GM21717 (cell line): ENCODE measurements at regions not wholly inside any gene's neighbourhood (a gene's known extent, or its start where the extent isn't known, plus 50 kb on each side); places are given as distances from the start of the nearest gene placed in this dataset.
"Not testable (repeated sequence)": the region's sequence is repeated elsewhere in the genome, so short reads cannot be mapped to it uniquely, and the experiment has no call there.

Source experiments
- ATAC-seq: cut with Tn5 transposase; IDR thresholded peaks from one replicate; pipeline ENCODE4 v1.9.1; 2021; ENCODE audit warnings: mild to moderate bottlenecking, moderate library complexity; ENCODE audit not compliant: unreplicated experiment

GRCh38 chr12:73002504-73002903 lies 730.3 kb downstream of the TRHDE start:
- ATAC-seq = not testable (repeated sequence)

GRCh38 chr12:73009138-73009834 lies 737.1 kb downstream of the TRHDE start:
- ATAC-seq = not testable (repeated sequence)

GRCh38 chr12:73017981-73018380 lies 745.8 kb downstream of the TRHDE start:
- ATAC-seq = no peak

DNA sequence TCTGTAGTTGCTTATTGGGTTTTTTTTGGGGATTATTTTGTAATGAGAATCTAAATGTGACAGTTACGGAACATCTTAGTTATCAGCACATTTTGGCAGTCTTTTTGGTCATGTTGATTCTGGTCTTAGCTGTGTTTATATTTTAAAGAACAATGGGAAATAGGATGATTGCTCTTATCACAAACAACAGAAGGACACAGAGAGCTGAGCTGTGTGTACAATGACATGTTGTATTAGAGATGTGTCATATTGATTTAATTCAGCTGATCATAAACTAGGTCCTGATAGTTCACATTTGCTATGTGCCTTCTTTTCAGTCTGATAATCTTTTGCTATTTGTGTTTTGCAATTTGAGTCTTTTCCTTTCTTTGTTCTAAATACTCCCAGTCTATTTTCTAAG lies 781.7 kb downstream of the TRHDE start:
- no peak for ATAC-seq

DNA sequence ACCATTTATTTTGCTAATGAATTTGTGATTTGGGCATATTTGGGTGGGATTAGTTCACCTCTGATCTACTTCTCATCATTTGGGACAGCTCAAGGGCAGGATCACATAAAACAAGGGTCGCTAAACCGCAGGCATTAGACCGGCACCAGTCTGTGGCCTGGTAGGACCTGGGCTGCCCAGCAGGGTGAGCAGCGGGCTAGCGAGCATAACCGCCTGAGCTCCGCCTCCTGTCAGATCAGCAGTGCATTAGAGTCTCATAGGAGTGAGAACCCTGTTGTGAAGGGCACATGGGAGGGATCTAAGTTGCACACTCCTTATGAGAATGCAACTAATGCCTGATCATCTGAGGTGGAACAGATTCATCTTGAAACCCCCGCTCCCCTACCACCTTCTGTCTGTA lies 785.3 kb downstream of the TRHDE start:
- ATAC-seq = no peak

GRCh38 chr12:73065913-73066312 lies 793.7 kb downstream of the TRHDE start:
- ATAC-seq = no peak

DNA sequence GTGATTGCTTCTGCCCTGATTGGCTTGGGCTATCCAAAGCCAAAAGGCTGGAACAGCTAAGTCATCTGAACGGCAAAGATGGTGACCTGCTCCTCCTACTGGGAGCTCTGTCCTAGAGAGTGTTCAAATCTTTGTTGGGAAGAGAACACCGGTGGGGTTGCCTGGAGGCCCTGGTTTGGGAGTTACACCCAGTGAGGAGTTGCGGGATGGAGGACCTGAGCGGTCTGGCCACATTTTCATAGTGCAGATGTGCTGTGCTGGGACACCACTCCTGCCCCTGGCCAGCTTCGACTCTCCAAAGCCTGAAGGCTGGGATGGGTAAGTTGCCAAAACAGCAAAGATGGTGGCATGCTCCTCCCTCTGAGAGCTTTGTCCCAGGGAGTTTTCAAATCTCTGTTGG lies 795.4 kb downstream of the TRHDE start:
- ATAC-seq = no peak

DNA sequence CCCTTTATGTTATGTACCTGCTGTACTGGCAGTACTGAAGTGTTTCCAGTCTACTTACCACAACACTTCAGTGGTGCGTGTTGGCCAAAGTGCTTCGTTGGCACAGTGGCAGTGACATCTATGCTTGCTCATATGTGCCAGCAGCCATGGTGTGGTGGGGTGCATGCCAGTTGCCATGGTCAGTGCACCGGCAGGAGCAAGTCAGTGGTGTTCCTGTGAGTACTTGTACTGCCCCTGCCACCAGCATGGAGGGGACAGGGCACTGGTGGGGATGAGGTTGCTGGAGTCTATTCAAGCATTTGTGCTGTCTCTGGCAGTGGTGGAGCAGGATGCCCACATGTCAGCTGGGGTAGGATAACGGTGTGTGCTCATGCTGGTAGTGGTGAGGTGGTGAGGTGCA lies 800.0 kb downstream of the TRHDE start:
- no peak for ATAC-seq

DNA sequence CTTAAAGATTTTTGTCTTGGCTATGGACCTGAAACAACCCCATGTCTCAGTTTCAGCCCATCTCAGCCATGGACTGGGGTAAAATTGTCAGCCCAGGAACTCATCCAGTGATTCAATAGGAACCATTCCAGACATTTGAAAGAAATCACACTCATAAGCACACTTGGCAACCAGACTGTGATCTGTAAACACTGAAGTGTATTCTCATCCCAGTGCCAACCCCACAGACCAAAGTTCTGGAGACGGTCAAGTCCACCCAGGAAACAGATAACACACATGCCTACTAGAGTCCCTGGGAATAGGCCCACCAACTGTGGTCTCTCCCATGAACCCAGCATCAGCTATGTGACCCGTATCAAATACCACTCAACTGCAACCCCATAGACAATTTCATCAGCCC lies 804.6 kb downstream of the TRHDE start:
- no peak for ATAC-seq

GRCh38 chr12:73083736-73084135 lies 811.6 kb downstream of the TRHDE start:
- ATAC-seq = no peak

DNA sequence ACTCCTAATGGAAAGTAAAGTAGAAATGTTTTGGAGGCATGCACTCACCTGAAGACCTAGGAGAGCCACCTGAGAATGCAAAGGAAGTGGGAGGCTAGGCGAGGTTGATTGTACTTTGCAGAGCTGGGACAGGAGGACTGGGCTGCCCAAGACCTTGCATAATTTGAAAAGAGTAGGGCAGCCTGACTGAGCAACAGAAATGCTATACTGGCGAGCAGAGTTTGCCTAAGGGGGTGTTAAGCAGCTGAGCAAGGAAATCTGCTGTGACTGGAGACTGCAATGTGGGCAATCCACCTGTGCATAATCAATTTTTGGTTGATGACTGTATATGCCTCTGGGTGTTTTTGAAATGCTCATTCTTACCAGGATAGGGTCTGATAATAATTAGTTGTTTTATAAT lies 834.1 kb downstream of the TRHDE start:
- ATAC-seq = no peak

DNA sequence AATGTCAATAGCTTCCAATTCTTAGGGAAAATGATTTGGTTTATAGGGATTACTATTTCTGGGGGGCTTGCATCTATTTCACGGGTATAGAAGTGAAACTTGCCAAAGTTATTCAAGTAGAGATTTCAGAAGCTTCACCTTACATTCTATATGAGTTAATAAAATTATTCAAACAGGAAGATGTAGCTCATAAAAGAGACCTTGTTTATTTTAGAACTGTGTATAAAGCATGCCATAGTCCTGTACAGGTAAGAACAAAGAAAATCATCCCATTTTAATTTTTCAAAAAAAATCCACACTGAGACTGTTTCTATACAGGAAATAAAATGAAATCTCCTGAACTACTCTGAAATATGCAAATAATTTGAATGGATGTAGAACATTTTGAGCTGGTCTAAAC lies 834.7 kb downstream of the TRHDE start:
- no peak for ATAC-seq

- no peak for ATAC-seq
Measured at GRCh38 chr12:73110816-73111215, 838.6 kb downstream of the TRHDE start.

GRCh38 chr12:73112035-73112816 lies 840.1 kb downstream of the TRHDE start:
- ATAC-seq = no peak

DNA sequence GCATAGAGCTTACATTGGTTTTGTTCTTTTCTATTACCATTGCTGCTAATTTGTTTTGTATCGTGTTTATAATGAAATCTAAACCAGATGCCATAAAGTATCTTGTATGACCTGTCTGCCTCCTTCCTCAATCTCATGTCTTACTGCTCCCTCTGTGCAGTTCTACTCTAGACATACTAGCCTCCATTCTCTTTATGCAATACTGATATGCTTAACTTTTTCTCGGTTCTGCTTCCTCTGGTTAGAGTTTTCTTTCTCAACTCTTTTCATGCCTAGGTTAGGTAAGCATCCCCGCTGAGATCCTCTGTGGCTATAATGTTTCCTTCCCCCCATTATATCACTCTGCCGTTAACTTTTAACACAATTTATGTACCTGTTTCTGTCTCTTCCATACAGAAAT lies 852.3 kb downstream of the TRHDE start:
- no peak for ATAC-seq

- no peak for ATAC-seq
Measured at GRCh38 chr12:73125148-73125547, 853.0 kb downstream of the TRHDE start.

- no peak for ATAC-seq
Measured at GRCh38 chr12:73136386-73136785, 864.2 kb downstream of the TRHDE start.

GRCh38 chr12:73139642-73140041 lies 867.5 kb downstream of the TRHDE start:
- ATAC-seq = not testable (repeated sequence)

- ATAC-seq = no peak
Measured at GRCh38 chr12:73158341-73158740, 886.2 kb downstream of the TRHDE start.

DNA sequence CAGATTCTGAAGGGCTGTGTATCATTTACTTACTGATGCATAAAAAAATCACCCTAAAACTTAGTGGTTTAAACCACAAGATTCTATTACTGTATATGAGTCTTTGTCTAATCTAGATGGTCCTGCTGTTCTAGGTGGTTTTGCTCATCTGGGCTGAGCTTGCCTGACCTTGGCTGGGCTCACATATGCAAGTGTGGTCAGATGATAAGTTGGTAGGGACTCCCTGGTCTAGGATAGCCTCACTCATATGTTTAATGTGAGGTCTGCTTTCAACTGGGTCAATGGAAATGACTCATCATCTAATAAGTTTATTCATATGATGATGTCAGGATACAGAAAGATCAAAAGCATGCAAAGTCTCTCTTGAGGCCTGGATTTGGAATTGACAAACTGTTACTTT lies 887.8 kb downstream of the TRHDE start:
- ATAC-seq = no peak

GRCh38 chr12:73161970-73162369 lies 889.8 kb downstream of the TRHDE start:
- ATAC-seq = no peak

DNA sequence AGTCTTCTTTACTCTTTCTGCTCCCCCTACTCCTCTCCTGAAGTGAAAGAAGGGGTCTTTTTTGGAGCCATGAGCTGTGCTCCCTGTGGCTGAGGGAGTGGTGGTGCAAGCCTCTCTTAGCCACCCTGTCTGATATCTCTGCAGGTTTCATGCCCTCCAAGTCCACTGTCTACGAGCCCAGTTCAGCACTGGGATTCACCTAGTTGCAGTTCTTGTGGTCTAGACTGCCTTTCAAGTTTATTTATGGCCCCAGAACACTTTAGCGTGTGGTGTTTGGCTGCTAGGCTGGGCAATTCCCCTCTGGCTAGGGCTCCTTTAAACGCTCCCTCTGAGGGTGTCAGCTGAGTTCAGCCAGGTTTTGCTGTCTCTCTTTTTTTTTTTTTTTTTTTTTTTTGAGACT lies 908.6 kb downstream of the TRHDE start:
- no peak for ATAC-seq

DNA sequence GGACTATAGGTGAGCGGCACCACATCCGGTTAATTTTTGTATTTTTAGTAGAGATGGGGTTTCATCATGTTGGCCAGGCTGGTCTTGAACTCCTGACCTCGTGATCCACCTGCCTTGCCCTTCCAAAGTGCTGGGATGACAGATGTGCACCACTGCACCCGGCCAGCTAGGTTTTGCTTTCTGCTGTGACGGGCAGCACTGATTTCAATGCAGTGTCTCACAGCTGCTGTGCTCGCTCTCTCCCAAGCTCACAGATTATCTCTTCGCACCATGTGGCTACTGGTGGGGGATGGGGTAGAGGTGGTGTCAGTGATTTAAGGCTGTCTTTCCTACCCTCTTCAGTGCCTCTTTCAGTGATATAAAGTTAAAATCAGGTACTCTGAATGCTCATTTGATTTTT lies 909.1 kb downstream of the TRHDE start:
- ATAC-seq = no peak
